Naive thymus-derived CD4-positive, alpha-beta T cell (primary cell): ENCODE measurements at regions not wholly inside any gene's neighbourhood (a gene's known extent, or its start where the extent isn't known, plus 50 kb on each side); places are given as distances from the start of the nearest gene placed in this dataset.
"Not testable (repeated sequence)": the region's sequence is repeated elsewhere in the genome, so short reads cannot be mapped to it uniquely, and the experiment has no call there.

Source experiments
- ATAC-seq: fragments of 150-1000 bp; cut with Tn5 transposase; 2 replicates; pipeline ENCODE4 v1.10.0; 2021; ENCODE audit warnings: mild to moderate bottlenecking, moderate library complexity
- CTCF ChIA-PET: fragments of 350-600 bp; sonication (Branson Sonifier 250); formaldehyde crosslinking; loops from one replicate; lab custom pipeline; 2021; ENCODE audit warnings: antibody characterized with exemption; lab: Charles Lee
- POLR2A ChIA-PET: fragments of 350-600 bp; sonication (Branson Sonifier 250); formaldehyde crosslinking; loops from one replicate; lab custom pipeline; 2021; ENCODE audit warnings: antibody characterized with exemption, inconsistent platforms; lab: Charles Lee
- DNase-seq, 9 donors: peaks; one replicate each; pipeline versions ENCODE4 v3.0.0 to v3.0.0-alpha.2; 2020 to 2022; ENCODE audit warnings: mixed read lengths in 1 of 9
- H3K27ac ChIP-seq: one replicate; pipeline ENCODE4 v1.7.0; 2013; ENCODE audit warnings: mild to moderate bottlenecking, low read depth, low read length, moderate library complexity
- H3K27me3 ChIP-seq, 2 donors: one replicate each; pipeline ENCODE4 v1.7.0; 2013; ENCODE audit warnings: low read length in 2 of 2, mild to moderate bottlenecking in 2 of 2, moderate library complexity in 2 of 2; ENCODE audit not compliant: control insufficient read depth in 2 of 2, insufficient read depth in 2 of 2
- H3K36me3 ChIP-seq, 3 experiments: 1 replicate in 2 of 3; 2 replicates in 1 of 3; pipeline ENCODE4 v1.7.0; 2013; ENCODE audit warnings: low read length in 3 of 3, mild to moderate bottlenecking in 3 of 3, moderate library complexity in 1 of 3; ENCODE audit not compliant: insufficient read depth in 3 of 3, control insufficient read depth in 2 of 3
- H3K4me1 ChIP-seq, 2 donors: one replicate each; pipeline ENCODE4 v1.7.0; 2013; ENCODE audit warnings: low read length in 2 of 2, mild to moderate bottlenecking in 2 of 2, moderate library complexity in 1 of 2; ENCODE audit not compliant: control insufficient read depth in 2 of 2, insufficient read depth in 2 of 2
- H3K4me3 ChIP-seq: 2 replicates; pipeline ENCODE4 v1.7.0; 2013; ENCODE audit warnings: mild to moderate bottlenecking, low read length
- H3K9me3 ChIP-seq, 3 experiments: 1 replicate in 2 of 3; 2 replicates in 1 of 3; pipeline ENCODE4 v1.7.0; 2013; ENCODE audit warnings: low read length in 3 of 3; ENCODE audit not compliant: control insufficient read depth in 2 of 3
- H3K27ac Mint-ChIP-seq, 9 donors: one replicate each; pipeline ENCODE4 v1.8.0; 2020 to 2022; ENCODE audit warnings: mixed read lengths in 9 of 9, mild to moderate bottlenecking in 8 of 9, moderate library complexity in 5 of 9, inconsistent platforms in 2 of 9
- H3K27me3 Mint-ChIP-seq, 5 donors: one replicate each; pipeline ENCODE4 v1.8.0; 2021 to 2022; ENCODE audit warnings: mixed read lengths in 5 of 5, mild to moderate bottlenecking in 1 of 5
- H3K36me3 Mint-ChIP-seq, 5 donors: one replicate each; pipeline ENCODE4 v1.8.0; 2020 to 2022; ENCODE audit warnings: mixed read lengths in 5 of 5, mild to moderate bottlenecking in 3 of 5, inconsistent platforms in 1 of 5
- H3K4me1 Mint-ChIP-seq, 7 donors: one replicate each; pipeline ENCODE4 v1.8.0; 2020 to 2022; ENCODE audit warnings: mixed read lengths in 7 of 7, mild to moderate bottlenecking in 3 of 7, inconsistent platforms in 1 of 7
- H3K4me3 Mint-ChIP-seq, 10 donors: one replicate each; pipeline ENCODE4 v1.8.0; 2020 to 2022; ENCODE audit warnings: mild to moderate bottlenecking in 10 of 10, mixed read lengths in 10 of 10, moderate library complexity in 6 of 10, inconsistent platforms in 2 of 10
- H3K9me3 Mint-ChIP-seq, 11 donors: one replicate each; pipeline ENCODE4 v1.8.0; 2020 to 2022; ENCODE audit warnings: mixed read lengths in 11 of 11, mild to moderate bottlenecking in 4 of 11, inconsistent platforms in 1 of 11, moderate library complexity in 1 of 11
- intact Hi-C, 2 donors: fragments of 100-400 bp; cut with micrococcal nuclease; formaldehyde crosslinking; loops; one replicate each; pipeline ENCODE4 v1.15.1; 2023

GRCh38 chr10:27356738-27357137, 116.1 kb upstream of the ACBD5 start:
- H3K4me3 ChIP-seq, result no peak overlapping the region
- no peaks in the 10 kb centered on the region for H3K4me1 ChIP-seq
- Mint-ChIP-seq H3K4me1 (peaks cover 0 to 14% (median 9%) of the 10 kb centered on the region in 7 donors), H3K27me3 (peaks cover 0 to 17% (median 4%) of the 10 kb centered on the region in 5 donors), H3K9me3 (no peaks in the 10 kb centered on the region), H3K27ac (no peak overlapping the region), H3K36me3 (no peaks in the 10 kb centered on the region), H3K4me3 (no peak overlapping the region)
- no peak for ATAC-seq
- CTCF ChIA-PET, result no interaction called here
- no peak overlapping the region for H3K27ac ChIP-seq
- no peak for DNase-seq
- no peaks in the 10 kb centered on the region for H3K9me3 ChIP-seq
- H3K27me3 ChIP-seq, result no peaks in the 10 kb centered on the region
- H3K36me3 ChIP-seq, result no peaks in the 10 kb centered on the region
- POLR2A ChIA-PET, result no interaction called here
- intact Hi-C loops, result no loop called here

DNA sequence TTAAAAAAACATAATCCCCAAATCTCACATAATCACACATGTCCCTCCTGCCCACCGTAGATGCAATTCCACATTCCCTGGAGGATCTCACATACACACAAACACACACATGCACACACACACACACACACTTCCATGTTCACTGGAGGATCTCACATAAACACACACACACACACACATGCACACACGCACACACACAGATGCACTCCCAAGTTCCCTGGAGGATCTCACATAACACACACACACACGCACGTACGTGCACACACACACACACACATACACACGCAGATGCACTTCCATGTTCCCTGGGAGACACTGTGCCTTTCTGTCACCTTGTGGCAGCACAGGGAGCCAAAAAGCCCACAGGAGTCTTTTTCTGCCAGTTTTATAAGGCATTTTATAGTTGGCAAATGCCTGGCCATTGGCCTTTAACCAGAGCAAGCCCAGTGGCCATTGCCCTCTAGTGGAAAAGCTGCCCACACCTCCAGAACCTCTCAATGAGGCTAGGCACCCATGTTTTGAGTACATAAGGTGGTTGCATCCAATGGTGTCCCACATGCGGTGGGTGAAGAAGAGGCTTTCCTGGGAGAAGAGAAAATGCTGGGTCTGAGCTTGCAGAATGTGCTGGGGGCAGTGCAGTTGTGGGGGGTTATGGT, 115.4 kb upstream of the ACBD5 start:
- ChIA-PET POLR2A (no interaction called here), CTCF (no interaction called here)
- Histone ChIP-seq H3K36me3 (no peaks in the 10 kb centered on the region), H3K4me3 (no peak overlapping the region), H3K27me3 (no peaks in the 10 kb centered on the region), H3K4me1 (no peaks in the 10 kb centered on the region), H3K27ac (no peak overlapping the region), H3K9me3 (no peaks in the 10 kb centered on the region)
- H3K4me3 Mint-ChIP-seq, result no peak overlapping the region
- ATAC-seq, result no peak
- H3K27ac Mint-ChIP-seq, result peak overlapping the region in 1 of 9 donors; percentile 10
- H3K27me3 Mint-ChIP-seq, result peaks cover 0 to 21% (median 6%) of the 10 kb centered on the region in 5 donors
- no peaks in the 10 kb centered on the region for H3K36me3 Mint-ChIP-seq
- H3K4me1 Mint-ChIP-seq, result peaks cover 0 to 14% (median 9%) of the 10 kb centered on the region in 7 donors
- DNase-seq, result no peak
- H3K9me3 Mint-ChIP-seq, result no peaks in the 10 kb centered on the region
- intact Hi-C loops, result no loop called here

- DNase-seq, result peak in 3 of 9 donors; percentile 16 to 32 (median 23)
These were observed 114.2 kb upstream of the ACBD5 start for GRCh38 chr10:27354643-27355270.

DNA sequence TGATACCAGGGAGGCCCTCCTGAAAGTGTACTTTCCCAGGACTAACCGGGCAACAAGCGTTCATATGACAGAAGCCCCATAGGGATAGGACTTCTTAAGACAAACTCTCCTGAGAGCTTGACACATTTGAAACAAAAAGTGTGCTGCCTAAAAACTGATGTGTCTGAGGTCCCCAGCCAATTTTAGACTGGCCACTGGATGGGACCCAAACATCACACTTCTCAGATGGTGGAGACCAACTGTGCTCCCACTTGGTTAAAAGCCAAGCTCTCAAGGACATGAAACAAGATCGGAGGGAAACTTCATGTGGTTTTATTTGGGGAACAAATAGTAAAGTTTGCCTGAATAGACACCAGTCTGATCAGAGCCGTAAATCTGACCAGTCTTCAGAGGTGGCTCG, 113.5 kb upstream of the ACBD5 start:
- H3K36me3 Mint-ChIP-seq, H3K9me3 ChIP-seq, H3K9me3 Mint-ChIP-seq, H3K36me3 ChIP-seq, ATAC-seq, H3K4me3 ChIP-seq, POLR2A ChIA-PET, H3K4me1 ChIP-seq, intact Hi-C loops, H3K27ac ChIP-seq, DNase-seq, H3K27me3 ChIP-seq: not testable (repeated sequence)
- Mint-ChIP-seq H3K4me1 (peaks cover 0 to 14% (median 9%) of the 10 kb centered on the region in 7 donors), H3K4me3 (peak overlapping the region in 8 of 10 donors; percentile 35 to 88 (median 75)), H3K27ac (peak overlapping the region in 4 of 9 donors; percentile 12 to 75 (median 34)), H3K27me3 (peaks cover 0 to 28% (median 11%) of the 10 kb centered on the region in 5 donors)
- CTCF ChIA-PET, result interaction anchor here (0.5 kb wide), 1 partner anchor 134 kb away, joined by 3 read pairs; no protein-coding TSS in a partner anchor

More at GRCh38 chr10:27354643-27355270, 114.2 kb upstream of the ACBD5 start:
- H3K27me3 ChIP-seq, H3K4me1 ChIP-seq, H3K9me3 ChIP-seq, H3K4me3 ChIP-seq, H3K9me3 Mint-ChIP-seq, intact Hi-C loops, POLR2A ChIA-PET, H3K36me3 Mint-ChIP-seq, H3K27ac ChIP-seq, H3K36me3 ChIP-seq: not testable (repeated sequence)
- peak overlapping the region; percentile 35 to 88 (median 72) for H3K4me3 Mint-ChIP-seq
- peaks cover 0 to 28% (median 11%) of the 10 kb centered on the region in 5 donors for H3K27me3 Mint-ChIP-seq
- H3K4me1 Mint-ChIP-seq, result peaks cover 0 to 14% (median 9%) of the 10 kb centered on the region in 7 donors
- peak; percentile 81 for ATAC-seq
- CTCF ChIA-PET, result interaction anchor here (0.5 kb wide), 1 partner anchor 135 kb away, joined by 3 read pairs; no protein-coding TSS in a partner anchor
- peak overlapping the region in 7 of 9 donors; percentile 29 to 87 (median 69) for H3K27ac Mint-ChIP-seq

DNA sequence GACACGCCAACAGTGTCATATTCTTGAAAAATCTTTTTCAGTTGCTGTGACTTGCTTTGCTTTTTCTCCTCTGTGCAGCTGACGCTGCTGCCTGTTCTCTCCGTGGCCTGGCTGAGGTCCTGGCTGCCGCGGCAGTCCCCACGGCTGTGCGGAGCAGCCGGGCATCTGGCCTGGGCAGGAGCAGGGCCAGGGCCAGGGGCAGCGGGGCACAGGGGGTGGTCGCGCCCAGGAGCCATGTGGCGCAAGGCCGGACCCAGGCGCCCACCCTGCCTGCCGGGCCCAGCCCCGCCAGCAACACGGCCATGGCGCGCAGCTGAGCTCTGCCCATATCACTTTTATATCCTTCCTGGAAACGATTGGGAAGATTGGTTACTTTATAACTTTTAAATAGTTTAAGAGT, 109.4 kb upstream of the ACBD5 start:
- POLR2A ChIA-PET, result no interaction called here
- no peak overlapping the region for H3K4me3 ChIP-seq
- H3K27ac ChIP-seq, result no peak overlapping the region
- Mint-ChIP-seq H3K4me3 (no peak overlapping the region), H3K27me3 (peaks cover 3 to 45% (median 28%) of the 10 kb centered on the region in 5 donors), H3K36me3 (no peaks in the 10 kb centered on the region), H3K4me1 (peaks cover 3 to 13% (median 10%) of the 10 kb centered on the region in 7 donors), H3K27ac (no peak overlapping the region), H3K9me3 (no peaks in the 10 kb centered on the region)
- CTCF ChIA-PET, result no interaction called here
- no peaks in the 10 kb centered on the region for H3K27me3 ChIP-seq
- H3K4me1 ChIP-seq, result no peaks in the 10 kb centered on the region
- H3K36me3 ChIP-seq, result no peaks in the 10 kb centered on the region
- DNase-seq, result no peak
- ATAC-seq, result no peak
- intact Hi-C loops, result no loop called here
- H3K9me3 ChIP-seq, result no peaks in the 10 kb centered on the region

DNA sequence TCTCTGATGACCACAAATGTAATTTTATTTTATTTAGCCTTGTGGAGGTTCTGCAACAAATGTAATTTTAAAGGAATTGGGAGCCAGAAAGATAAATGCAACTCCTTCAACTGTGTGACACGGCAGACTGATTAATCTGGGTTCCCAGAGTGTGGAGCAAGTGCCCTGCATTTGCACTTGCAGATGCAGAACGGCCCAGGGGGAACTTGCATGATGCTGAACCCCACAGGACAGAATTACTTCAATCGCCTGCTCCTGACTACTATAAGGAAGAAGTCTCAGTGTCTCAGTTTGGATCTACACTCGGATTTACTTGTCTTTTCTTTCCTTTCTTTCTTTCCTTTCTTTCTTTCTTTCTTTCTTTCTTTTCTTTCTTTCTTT, 107.2 kb upstream of the ACBD5 start:
- H3K27ac Mint-ChIP-seq, H3K4me3 ChIP-seq, H3K36me3 ChIP-seq, H3K4me3 Mint-ChIP-seq, H3K27ac ChIP-seq, H3K4me1 ChIP-seq, H3K36me3 Mint-ChIP-seq, ATAC-seq, POLR2A ChIA-PET, intact Hi-C loops, H3K9me3 ChIP-seq, H3K27me3 ChIP-seq, H3K9me3 Mint-ChIP-seq, DNase-seq: not testable (repeated sequence)
- CTCF ChIA-PET, result interaction anchor here (1.4 kb wide), 1 partner anchor 13 kb away, joined by 4 read pairs; no protein-coding TSS in a partner anchor
- peaks cover 11 to 37% (median 30%) of the 10 kb centered on the region in 5 donors for H3K27me3 Mint-ChIP-seq
- peaks cover 0 to 11% (median 0%) of the 10 kb centered on the region in 7 donors for H3K4me1 Mint-ChIP-seq
